ENCODE measurements at regions not wholly inside any gene's neighbourhood (a gene's known extent, or its start where the extent isn't known, plus 50 kb on each side); places are given as distances from the start of the nearest gene placed in this dataset.
A peak's percentile ranks its signal among the peaks of the same experiment; 100 is the strongest.
"Not testable (repeated sequence)": the region's sequence is repeated elsewhere in the genome, so short reads cannot be mapped to it uniquely, and the experiment has no call there.

- not testable (repeated sequence) for DNase-seq
Observed at GRCh38 chrX:80508083-80508482, 87.8 kb downstream of the TENT5D start.

- DNase-seq, result peak; percentile 89
Observed at GRCh38 chrX:80511969-80512760, 91.9 kb downstream of the TENT5D start.

GRCh38 chrX:80512924-80513323 is 92.7 kb downstream of the TENT5D start:
- DNase-seq, result no peak

GRCh38 chrX:80513625-80514024 is 93.4 kb downstream of the TENT5D start:
- DNase-seq, result peak; percentile 26

- no peak for DNase-seq
Observed at GRCh38 chrX:80537096-80537495, 116.8 kb downstream of the TENT5D start.

GRCh38 chrX:80550722-80551121 is 130.5 kb downstream of the TENT5D start:
- peak; percentile 1 for DNase-seq

- no peak for DNase-seq
Observed at GRCh38 chrX:80556148-80556547, 135.9 kb downstream of the TENT5D start.

- no peak for DNase-seq
Observed at GRCh38 chrX:80572636-80573035, 152.4 kb downstream of the TENT5D start.

- DNase-seq, result no peak
Observed at GRCh38 chrX:80573275-80573674, 153.0 kb downstream of the TENT5D start.

GRCh38 chrX:80574486-80575086 is 154.3 kb downstream of the TENT5D start:
- not testable (repeated sequence) for DNase-seq

- no peak for DNase-seq
Observed at GRCh38 chrX:80576267-80576666, 156.0 kb downstream of the TENT5D start.

GRCh38 chrX:80576806-80577533 is 156.7 kb downstream of the TENT5D start:
- no peak for DNase-seq

GRCh38 chrX:80578517-80579105 is 158.4 kb downstream of the TENT5D start:
- peak; percentile 50 for DNase-seq

- not testable (repeated sequence) for DNase-seq
Observed at GRCh38 chrX:80590992-80591391, 170.7 kb downstream of the TENT5D start.

GRCh38 chrX:80602036-80602860 is 182.0 kb downstream of the TENT5D start:
- DNase-seq, result peak; percentile 7
